Fibroblast of lung (primary cell): ENCODE measurements at regions not wholly inside any gene's neighbourhood (a gene's known extent, or its start where the extent isn't known, plus 50 kb on each side); places are given as distances from the start of the nearest gene placed in this dataset.

Experiments
- DNase-seq, 2 donors: peaks; one replicate each; pipeline versions ENCODE4 v3.0.0 to v3.0.0-alpha.2; 2010; ENCODE audit warnings: low read depth in 2 of 2
- H2AFZ ChIP-seq: 2 replicates; pipeline ENCODE4 v1.5.1; 2012; ENCODE audit warnings: low read length, control low read depth, inconsistent platforms
- H3K27ac ChIP-seq: 2 replicates; pipeline ENCODE4 v1.5.1; 2011; ENCODE audit warnings: low read length, control low read depth; ENCODE audit not compliant: insufficient read depth
- H3K27me3 ChIP-seq: 2 replicates; pipeline ENCODE4 v1.5.1; 2011; ENCODE audit warnings: mild to moderate bottlenecking, low read length; ENCODE audit not compliant: control insufficient read depth, insufficient read depth
- H3K36me3 ChIP-seq: 2 replicates; pipeline ENCODE4 v1.5.1; 2011; ENCODE audit warnings: low read length; ENCODE audit not compliant: control insufficient read depth, insufficient read depth
- H3K4me1 ChIP-seq: 2 replicates; pipeline ENCODE4 v1.5.1; 2011; ENCODE audit warnings: low read length; ENCODE audit not compliant: control insufficient read depth, insufficient read depth; ENCODE audit errors: extremely low read depth
- H3K4me2 ChIP-seq: 2 replicates; pipeline ENCODE4 v1.5.1; 2011; ENCODE audit warnings: low read length, control low read depth; ENCODE audit not compliant: insufficient read depth; ENCODE audit errors: extremely low read depth
- H3K4me3 ChIP-seq, 4 experiments: fragments of 200-600 bp in 1 of 4; sonication (generic) in 1 of 4; replicated peaks in 1 of 4; 2 replicates each; pipeline ENCODE4 v1.5.1; 2011 to 2016; ENCODE audit warnings: low read length in 4 of 4, low read depth in 3 of 4, mild to moderate bottlenecking in 3 of 4, control low read depth in 2 of 4, inconsistent platforms in 1 of 4, mixed read lengths in 1 of 4; ENCODE audit not compliant: insufficient read depth in 1 of 4; ENCODE audit errors: control extremely low read depth in 1 of 4
- H3K79me2 ChIP-seq: 2 replicates; pipeline ENCODE4 v1.5.1; 2012; ENCODE audit warnings: mild to moderate bottlenecking, low read length, inconsistent platforms; ENCODE audit not compliant: control insufficient read depth, insufficient read depth
- H3K9ac ChIP-seq: 2 replicates; pipeline ENCODE4 v1.5.1; 2011; ENCODE audit warnings: mild to moderate bottlenecking, low read length, control low read depth; ENCODE audit not compliant: insufficient read depth
- H3K9me3 ChIP-seq: 2 replicates; pipeline ENCODE4 v1.5.1; 2012; ENCODE audit warnings: low read depth, low read length; ENCODE audit not compliant: control insufficient read depth, insufficient read depth
- H4K20me1 ChIP-seq: 2 replicates; pipeline ENCODE4 v1.5.1; 2011; ENCODE audit warnings: low read length; ENCODE audit not compliant: control insufficient read depth, insufficient read depth; ENCODE audit errors: extremely low read depth
- CTCF ChIP-seq, 2 donors: IDR thresholded peaks in 1 of 2; conservative IDR thresholded peaks in 1 of 2; 1 replicate in 1 of 2; 2 replicates in 1 of 2; pipeline ENCODE4 v1.5.1; 2011 to 2012; ENCODE audit warnings: low read length in 2 of 2, control low read depth in 1 of 2, inconsistent platforms in 1 of 2, low read depth in 1 of 2, mild to moderate bottlenecking in 1 of 2
- EZH2 ChIP-seq: IDR thresholded peaks from 2 replicates; pipeline ENCODE4 v1.5.1; 2012; ENCODE audit warnings: low read length, control low read depth, mild to moderate bottlenecking; ENCODE audit errors: missing control alignments

- H3K79me2 ChIP-seq: no peaks in the 10 kb centered on the region
- no peak overlapping the region for H3K4me2 ChIP-seq
- TF ChIP-seq EZH2: no peak
- no peak for TF ChIP-seq CTCF (conservative IDR thresholded peaks at IDR 0.05 in 1 of 2, IDR thresholded peaks at IDR 0.05 in 1 of 2; ENCODE audit: low read depth in 1 of 2, low read length in 2 of 2)
- no peak overlapping the region for H2AFZ ChIP-seq
- no peaks in the 10 kb centered on the region for H3K9me3 ChIP-seq
- peak in 1 of 2 donors; percentile 19 for DNase-seq
- no peak overlapping the region for H3K9ac ChIP-seq
- no peak overlapping the region for H3K4me3 ChIP-seq
- H4K20me1 ChIP-seq: no peaks in the 10 kb centered on the region
- peaks cover 11% of the 10 kb centered on the region for H3K4me1 ChIP-seq
- no peaks in the 10 kb centered on the region for H3K36me3 ChIP-seq
- peaks cover 5% of the 10 kb centered on the region for H3K27me3 ChIP-seq
- H3K27ac ChIP-seq: no peak overlapping the region
These were observed 96.5 kb upstream of the PITX1 start for GRCh38 chr5:135130261-135131215.

GRCh38 chr5:135129307-135129706 lies 95.3 kb upstream of the PITX1 start:
- Histone ChIP-seq H3K4me1 (peaks cover 11% of the 10 kb centered on the region), H3K9me3 (no peaks in the 10 kb centered on the region), H3K79me2 (no peaks in the 10 kb centered on the region), H3K4me3 (no peak overlapping the region), H3K36me3 (no peaks in the 10 kb centered on the region), H4K20me1 (no peaks in the 10 kb centered on the region), H3K9ac (no peak overlapping the region), H3K27me3 (peaks cover 9% of the 10 kb centered on the region), H3K27ac (no peak overlapping the region), H2AFZ (no peak overlapping the region), H3K4me2 (no peak overlapping the region)
- TF ChIP-seq EZH2: no peak
- no peak for TF ChIP-seq CTCF (conservative IDR thresholded peaks at IDR 0.05 in 1 of 2, IDR thresholded peaks at IDR 0.05 in 1 of 2; ENCODE audit: low read depth in 1 of 2, low read length in 2 of 2)
- DNase-seq: peak in 1 of 2 donors; percentile 8

- Histone ChIP-seq H2AFZ (no peak overlapping the region), H4K20me1 (no peaks in the 10 kb centered on the region), H3K4me3 (no peak overlapping the region), H3K4me1 (peaks cover 11% of the 10 kb centered on the region), H3K9ac (no peak overlapping the region), H3K4me2 (no peak overlapping the region), H3K27me3 (peaks cover 10% of the 10 kb centered on the region), H3K9me3 (no peaks in the 10 kb centered on the region), H3K79me2 (no peaks in the 10 kb centered on the region), H3K27ac (no peak overlapping the region), H3K36me3 (no peaks in the 10 kb centered on the region)
- TF ChIP-seq CTCF (conservative IDR thresholded peaks at IDR 0.05 in 1 of 2, IDR thresholded peaks at IDR 0.05 in 1 of 2; ENCODE audit: low read depth in 1 of 2, low read length in 2 of 2) (no peak), EZH2 (no peak)
- DNase-seq: no peak
These were observed 94.3 kb upstream of the PITX1 start for GRCh38 chr5:135128361-135128760.
